ENCODE measurements at regions not wholly inside any gene's neighbourhood (a gene's known extent, or its start where the extent isn't known, plus 50 kb on each side); places are given as distances from the start of the nearest gene placed in this dataset.

DNA sequence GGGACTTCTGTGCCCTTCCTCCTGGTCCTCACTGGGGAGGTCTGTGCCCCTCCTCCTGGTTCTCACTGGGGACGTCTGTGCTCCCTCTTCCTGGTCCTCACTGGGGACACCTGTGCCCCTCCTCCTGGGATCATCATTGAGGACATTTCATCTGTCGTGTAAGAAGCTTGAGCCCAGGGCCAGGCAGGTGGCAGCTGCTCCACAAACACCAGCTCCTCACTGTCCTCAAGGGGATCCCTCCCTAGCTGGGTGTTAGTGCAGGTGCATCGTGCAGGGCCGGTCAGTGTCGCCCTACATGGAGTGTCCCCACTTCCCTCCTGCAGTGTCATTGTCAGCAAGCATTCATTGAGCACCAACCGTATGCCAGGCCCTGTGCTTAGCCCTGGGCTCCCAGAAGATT, 312.7 kb downstream of the PTPRU start:
- no peak for DNase-seq

DNA sequence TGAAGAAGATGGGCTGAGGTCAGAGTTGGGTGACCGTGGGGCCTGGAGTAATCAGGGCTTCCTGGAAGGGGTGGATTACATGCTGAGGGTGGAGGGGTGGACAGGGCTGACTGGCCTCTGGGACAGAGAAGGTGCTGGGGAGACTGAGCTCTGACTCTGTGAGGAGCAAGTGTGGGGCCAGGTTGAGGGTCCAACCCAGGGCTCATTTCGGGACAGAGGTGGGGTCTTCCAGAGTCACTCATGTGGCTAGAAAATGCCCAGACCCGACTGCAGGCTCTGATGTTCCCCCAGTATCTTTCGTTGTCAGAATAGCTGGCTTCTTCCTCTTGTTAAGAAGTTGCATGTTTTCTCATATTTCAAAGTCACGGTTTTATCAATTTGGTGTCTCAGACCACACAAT, 311.8 kb downstream of the PTPRU start:
- DNase-seq: no peak

- DNase-seq: no peak
These were observed 311.0 kb downstream of the PTPRU start for GRCh38 chr1:29547300-29547699.

- no peak for DNase-seq
These were observed 310.2 kb downstream of the PTPRU start for GRCh38 chr1:29546496-29546895.

GRCh38 chr1:29544406-29544805, 308.1 kb downstream of the PTPRU start:
- DNase-seq: no peak

- no peak for DNase-seq
These were observed 307.3 kb downstream of the PTPRU start for GRCh38 chr1:29543586-29543985.

DNA sequence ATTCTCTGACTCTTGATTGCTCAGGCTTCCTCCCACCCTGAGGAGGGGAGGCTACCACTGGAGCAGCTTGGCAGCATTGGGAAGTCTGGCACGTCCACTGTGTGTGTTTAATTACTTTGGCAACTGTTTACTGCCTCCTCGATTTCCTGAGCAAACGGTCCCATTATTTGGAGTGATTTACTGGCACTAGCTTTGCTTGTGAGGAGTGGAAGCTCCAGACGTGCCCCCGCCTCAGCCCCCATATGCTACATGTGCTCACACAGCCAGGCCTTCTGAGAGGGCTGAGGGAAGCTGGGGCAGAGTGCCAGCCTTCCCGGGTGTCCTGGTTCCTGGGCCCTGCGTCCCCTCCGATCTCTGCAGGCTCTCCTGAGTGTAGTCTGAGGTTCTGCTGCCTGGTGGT, 306.2 kb downstream of the PTPRU start:
- DNase-seq: no peak

GRCh38 chr1:29541631-29542030, 305.3 kb downstream of the PTPRU start:
- no peak for DNase-seq

DNA sequence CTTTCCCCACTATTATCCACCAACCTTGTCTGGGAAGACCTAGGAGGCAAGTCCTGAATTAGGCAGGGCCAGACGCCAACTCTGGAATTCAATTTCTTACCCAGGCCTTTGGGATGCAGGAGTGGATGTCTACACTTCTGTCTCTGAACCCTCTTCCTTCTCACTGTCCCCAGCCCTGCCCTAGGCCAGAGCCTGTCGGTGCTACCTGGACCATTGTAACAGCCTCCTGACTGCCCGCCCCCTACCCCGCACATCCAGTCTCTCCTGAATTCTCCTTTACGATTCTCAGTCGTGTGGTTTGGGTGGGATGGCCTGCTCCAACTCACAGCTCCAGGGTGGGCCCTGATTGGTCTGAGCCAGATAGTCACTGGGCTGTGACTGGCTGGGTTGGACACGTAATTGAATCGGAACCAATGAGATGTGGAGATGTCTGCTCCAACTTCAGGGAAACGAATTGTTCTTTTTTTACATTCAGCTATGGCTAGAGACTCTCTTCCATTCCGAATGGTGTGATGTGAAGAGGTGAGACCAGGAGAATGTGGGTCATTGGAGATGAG, 304.6 kb downstream of the PTPRU start:
- DNase-seq: no peak

DNA sequence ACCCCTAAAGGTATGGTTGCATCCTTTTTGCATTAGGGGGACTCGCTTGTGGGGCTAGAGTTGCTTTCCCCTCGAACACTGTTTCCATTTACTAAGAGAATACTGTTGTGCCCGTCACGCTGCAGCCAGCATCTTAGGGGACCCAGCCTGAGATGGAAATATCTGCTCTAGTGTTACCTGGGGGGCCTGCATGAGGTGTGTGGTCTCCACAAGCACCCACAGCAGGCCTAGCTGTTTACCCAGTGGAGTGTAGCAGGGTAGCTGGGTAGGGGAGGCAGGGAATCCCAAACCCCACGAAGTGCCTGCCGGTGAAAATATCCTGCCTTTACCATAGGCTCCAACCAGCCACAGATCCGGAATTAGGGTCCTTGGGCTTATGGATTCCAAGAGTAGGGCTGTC, 303.6 kb downstream of the PTPRU start:
- DNase-seq: no peak

GRCh38 chr1:29538586-29538985, 302.3 kb downstream of the PTPRU start:
- DNase-seq: no peak

DNA sequence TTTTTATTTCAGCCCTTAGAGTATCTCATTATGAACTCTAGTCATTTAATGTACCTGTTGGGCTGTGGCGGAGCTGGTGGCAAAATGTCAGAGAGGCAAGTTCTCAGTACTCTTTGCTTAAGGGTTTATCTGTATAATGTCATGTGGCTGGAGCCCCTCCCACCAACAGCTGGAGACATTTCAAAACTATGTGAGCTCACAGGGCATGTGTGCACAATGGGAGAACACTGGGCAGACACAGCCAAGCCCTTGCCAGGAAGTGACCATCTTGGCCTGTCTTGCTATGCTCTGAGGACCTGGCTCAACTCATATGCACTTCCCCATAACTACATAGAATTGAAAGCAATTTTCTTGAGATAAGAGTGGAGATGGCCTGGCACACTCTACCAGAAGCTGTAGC, 296.4 kb downstream of the PTPRU start:
- DNase-seq: no peak

GRCh38 chr1:29532285-29532684, 296.0 kb downstream of the PTPRU start:
- DNase-seq: no peak

DNA sequence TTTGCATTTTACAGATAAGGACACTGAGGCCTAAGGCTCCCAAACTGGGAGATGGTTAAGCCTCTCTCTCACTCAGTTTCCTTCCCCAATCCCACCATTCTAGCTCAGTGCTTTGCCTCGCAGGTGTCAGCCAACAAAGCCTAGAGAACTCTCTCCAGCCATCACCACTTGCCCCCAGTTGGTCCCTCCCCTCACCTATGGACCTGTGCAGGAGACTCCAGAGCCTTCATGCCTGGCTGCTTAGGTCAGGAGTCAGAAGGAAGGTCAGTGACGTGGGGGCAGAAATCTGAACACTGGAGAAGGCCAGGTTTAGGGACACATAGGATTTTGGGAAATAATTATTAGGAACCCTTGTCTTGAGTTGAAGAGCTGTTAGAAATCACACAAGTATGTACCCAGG, 295.3 kb downstream of the PTPRU start:
- no peak for DNase-seq

GRCh38 chr1:29529677-29530278, 293.5 kb downstream of the PTPRU start:
- DNase-seq: no peak

DNA sequence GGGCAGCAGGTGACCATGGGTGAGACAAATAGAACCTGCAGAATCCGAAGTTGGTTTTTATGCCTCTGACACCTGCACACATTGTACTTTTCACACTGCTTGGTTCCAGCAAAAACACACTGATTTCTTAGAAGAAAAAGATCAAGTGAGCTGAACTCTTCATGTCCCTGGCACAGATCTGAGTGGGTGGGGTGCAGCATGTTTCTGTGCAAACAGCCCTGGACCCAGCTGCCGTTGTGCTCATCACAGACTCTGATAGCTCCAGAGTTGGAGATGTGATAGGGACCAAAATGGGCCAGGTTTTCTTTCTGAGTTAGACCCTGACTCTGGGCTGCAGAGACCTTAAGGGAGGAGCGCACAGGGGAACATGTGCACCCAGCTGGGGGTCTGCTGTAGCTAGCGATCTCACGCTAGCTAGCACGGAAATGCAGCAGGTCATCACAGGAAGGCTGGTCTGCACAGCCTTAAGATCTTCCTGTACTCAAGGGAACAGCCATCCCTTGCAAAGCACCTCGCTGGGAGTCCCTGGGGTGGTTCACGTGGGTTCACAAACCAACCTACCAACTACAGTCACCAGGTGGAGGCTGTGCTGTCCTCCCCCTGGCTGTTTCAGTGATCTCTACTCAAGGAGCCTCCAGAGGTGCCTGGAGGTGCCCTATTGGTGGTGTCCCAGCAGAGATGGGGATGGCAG, 291.1 kb downstream of the PTPRU start:
- DNase-seq: no peak

DNA sequence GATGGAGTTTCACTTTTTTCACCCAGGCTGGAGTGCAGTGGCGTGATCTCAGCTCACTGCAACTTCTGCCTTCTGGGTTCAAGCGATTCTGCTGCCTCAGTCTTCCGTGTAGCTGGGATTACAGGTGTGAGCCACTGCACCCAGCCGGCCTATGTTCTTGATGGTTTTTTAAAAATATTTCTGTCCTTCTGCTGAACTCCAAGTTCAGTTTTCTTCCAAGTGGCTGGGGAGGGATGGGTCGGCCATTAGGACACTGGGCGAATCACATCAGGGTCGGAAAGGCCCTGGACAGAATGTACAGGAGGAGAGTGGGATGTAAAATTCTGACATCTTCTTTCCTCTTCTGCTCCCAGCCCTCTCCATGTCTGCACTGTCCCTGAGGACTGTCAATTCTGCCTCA, 289.6 kb downstream of the PTPRU start:
- DNase-seq: no peak

GRCh38 chr1:29524285-29525065, 288.2 kb downstream of the PTPRU start:
- DNase-seq: no peak

GRCh38 chr1:29523576-29523975, 287.3 kb downstream of the PTPRU start:
- DNase-seq: no peak

DNA sequence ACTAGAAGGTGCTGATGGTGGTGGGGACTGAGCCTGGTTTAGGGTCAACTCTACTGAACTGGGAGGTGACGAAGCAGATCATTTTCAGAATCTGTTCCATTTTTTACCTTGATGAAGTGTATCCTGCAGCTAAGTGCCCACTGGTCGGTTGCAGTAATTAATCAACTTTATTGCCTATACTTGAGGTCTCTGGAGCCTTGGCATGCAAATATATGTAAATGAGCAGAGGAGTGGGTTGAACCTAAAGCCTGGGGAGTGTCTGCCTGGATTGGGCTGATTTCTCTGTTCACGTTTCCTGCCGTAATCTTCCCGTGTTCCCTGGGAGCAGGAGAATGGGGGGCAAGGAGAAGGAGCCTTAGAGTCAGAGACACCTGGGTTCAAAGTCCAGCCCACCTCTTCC, 286.8 kb downstream of the PTPRU start:
- DNase-seq: no peak

GRCh38 chr1:29521811-29522580, 285.7 kb downstream of the PTPRU start:
- DNase-seq: no peak

DNA sequence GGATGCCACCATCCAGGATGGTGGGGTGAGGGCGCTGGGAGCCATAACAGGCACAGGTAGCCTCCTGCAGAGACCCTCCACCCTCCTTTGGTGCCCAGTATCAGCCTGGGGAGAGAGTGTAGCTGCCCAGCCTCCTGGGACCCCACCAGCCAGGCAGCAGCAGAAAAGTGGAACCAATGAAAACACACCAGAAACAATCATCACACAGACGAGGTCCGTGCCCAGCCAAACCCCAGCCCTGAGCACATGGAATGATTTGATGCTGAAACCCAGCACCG, 285.1 kb downstream of the PTPRU start:
- DNase-seq: no peak
